Stimulated activated CD4-positive, alpha-beta T cell treated with anti-CD3 and anti-CD28 coated beads, TNF-alpha, amount 100 ng/mL, for 24 hours (primary cell): ENCODE measurements at regions not wholly inside any gene's neighbourhood (a gene's known extent, or its start where the extent isn't known, plus 50 kb on each side); places are given as distances from the start of the nearest gene placed in this dataset.

Experiments
- DNase-seq, 3 experiments: peaks; one replicate each; pipeline ENCODE4 v3.0.0-alpha.2; 2020; ENCODE audit warnings: low read depth in 3 of 3

DNA sequence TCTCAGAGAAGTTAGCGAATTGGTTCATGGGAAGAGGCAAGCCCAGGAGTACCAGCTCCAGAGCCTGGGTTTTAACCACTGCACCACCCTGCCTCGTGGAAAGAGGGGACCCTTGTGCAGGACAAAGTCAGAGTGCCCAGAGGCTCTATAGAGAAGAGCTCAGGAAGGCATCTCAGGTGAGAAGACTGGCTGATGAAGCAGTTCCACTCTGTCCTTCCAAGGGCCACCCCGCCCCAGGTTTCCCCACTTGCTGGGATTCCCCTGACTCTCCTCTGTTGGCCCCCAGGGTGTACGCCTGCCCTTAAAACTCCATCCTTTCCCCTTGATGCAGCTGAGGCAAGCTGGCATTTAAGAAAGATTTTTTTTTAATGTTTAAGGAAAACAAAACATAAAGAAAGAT is 265.8 kb downstream of the BUD13 start:
- DNase-seq: no peak

- no peak for DNase-seq
These were observed 266.4 kb downstream of the BUD13 start for GRCh38 chr11:116506263-116506825.

DNA sequence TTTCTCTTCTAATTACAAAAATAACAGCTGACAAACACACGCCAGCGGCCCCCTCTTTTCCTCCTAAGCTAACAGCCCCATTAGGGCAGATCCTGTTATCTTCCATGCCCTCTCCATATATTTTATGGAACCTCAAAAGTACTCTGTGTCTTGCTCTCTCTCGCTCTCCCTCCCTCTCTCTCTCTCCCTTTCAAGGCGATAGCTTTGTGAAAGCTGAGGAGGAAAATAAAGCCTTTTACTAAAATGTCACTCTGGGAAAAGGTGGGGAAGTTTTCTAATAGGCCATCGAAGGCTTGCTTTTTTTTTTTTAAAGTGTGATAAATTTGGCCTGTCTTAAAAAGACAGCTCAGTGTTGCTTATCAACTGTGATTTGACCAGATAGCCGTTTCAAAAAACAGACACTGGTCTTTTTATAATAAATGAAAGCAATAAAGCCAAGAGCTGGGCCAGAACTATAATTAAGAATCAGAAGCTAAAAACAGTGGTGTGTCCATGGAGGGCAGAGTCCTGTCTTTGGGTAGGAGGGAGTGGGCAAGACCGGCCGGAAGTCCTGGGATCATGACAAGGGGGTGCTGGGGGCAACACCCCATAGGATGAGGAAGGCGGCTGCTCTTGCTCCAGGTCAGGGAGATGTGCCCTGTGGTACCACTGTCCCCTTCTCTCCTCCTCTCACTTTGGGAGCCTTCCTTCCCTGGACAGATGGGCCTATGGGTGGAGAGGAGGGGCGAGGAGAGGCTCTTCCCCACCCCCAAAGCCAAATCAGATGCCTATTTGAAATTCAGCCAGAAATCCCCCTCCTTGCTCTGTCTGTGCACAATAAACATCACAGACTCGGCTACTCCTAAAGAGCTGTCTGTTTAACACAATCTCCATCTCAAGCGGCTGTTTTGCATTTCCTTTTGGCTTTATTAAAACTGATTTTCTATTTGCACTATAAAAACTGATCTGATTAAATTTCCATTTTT is 267.2 kb downstream of the BUD13 start:
- DNase-seq: no peak

DNA sequence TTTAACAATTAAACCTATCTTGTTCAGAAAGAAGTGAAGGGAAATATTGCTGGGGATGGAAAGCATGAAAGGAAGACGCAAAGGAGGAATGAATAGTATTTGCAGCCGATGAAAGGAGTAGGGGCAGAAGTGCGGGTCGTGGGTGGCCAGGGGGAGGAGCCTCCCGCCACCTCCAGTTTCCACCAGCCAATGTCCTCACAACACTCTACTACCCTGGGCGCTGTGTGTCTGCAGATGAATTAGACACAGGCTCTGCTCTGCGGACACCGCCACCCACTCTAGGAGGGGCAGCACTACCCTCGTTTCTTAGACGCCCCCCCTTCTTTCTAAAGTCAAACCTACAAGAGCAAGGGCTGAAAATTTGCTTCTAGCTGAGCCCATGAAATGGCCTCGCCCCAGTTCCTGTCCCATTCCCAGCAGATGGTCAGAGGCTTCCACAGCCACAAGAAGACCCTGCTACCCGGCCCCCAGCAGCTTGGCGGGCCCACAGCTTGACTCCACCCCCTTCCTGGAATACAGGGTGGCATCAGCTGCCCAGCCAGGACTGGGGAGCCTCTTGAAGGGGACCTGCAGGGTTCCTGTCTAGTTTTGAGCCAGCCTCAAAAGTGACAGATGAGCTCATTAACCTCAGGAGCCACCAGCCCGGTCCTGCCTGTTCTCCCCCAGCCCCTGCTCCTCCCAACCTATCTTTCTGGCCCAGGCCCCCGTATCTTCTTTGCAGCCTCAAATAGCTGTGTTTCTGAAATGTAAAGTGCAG is 268.1 kb downstream of the BUD13 start:
- no peak for DNase-seq

DNA sequence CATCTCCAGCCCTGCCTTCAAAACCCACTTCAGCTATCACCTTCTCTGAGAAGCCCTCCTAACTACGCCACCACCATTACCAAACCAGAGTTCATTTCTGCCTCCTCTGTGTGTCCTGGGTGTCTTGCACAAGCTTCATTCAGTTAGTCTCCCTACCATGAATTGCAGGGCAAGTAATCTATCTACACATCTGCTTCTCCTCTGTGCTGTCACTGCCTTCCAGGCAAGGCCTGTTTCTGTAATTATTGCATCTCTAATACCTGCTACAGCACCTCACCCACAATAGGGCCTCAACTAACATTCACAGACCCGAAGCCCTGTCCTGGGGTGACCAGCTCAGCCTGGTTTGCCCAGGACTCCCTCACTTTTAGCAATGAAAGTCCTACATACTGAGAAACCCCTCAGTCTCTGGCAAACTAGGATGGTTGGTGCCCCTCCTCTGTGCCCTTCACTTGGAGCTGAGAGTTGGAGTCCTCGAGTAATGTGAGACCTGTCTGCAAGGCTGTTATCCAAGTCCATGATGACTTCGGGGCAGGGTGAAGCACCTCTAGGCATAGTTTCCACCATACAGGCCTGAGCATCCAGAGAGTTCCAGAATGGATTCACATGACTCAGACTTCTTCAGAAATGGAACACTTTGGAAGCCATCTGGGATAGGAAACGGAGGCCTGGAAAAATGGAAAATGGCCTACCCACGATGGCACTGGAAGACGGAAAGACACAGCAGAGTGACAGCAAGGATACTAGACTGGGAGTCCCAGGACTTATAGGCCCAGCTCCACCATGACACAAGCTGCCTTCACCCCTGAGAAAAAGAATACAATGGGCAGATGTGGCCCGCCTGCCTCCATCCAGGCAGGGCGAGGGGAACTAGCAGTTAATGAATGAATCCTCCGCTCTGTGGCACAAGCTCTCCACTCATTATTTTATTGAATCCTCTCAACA is 269.3 kb downstream of the BUD13 start:
- no peak for DNase-seq

GRCh38 chr11:116502641-116503061 is 270.1 kb downstream of the BUD13 start:
- no peak for DNase-seq

DNA sequence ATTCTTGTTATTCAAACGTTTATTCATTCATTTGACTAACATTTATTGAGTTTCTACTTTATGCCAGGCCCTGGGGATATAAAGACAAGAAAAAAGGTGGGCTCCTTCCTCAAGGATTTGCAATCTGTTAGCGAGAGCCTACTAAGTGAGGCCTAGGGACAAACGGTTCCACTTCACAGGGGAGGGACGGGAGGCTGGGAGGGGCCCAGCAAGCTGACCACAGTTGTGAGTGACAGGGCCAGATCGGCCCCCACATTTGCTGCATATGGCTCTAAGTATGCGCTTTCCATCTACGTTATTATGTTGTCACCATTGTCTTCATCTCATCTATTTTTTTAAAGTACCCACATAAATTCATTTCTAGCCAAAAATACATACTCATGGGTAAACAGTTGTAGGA is 271.1 kb downstream of the BUD13 start:
- no peak for DNase-seq

- DNase-seq: no peak
These were observed 271.7 kb downstream of the BUD13 start for GRCh38 chr11:116500947-116501602.

- DNase-seq: no peak
These were observed 272.5 kb downstream of the BUD13 start for GRCh38 chr11:116500026-116500946.

DNA sequence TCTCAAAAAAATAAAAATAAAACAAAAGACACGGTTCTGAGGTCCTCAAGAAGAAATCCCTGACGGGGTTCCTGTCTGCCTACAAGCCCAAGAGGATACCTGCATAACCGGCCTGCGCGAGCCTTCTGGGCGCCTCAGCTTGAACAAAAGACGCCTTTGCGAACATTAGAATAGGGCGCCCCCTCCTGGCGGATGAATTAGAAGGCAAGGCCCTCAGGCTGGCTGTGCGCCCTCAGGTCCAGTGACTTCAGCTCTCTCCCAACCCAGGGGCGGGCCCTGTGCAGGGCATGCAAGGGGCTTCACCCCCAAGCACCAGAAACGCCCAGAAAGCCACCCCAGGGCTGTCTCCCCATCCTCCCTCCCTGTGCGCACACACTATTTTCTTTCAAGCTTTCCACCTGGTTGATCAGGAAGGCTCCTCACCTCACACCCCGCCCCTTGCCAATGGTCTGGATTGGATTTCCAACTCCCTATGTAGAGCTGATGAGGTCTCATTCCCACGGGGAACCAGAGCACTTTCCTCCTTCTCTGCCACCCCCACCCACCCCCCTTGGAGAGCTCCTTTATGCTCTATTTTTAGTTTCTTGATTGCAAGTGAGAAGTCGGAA is 273.3 kb downstream of the BUD13 start:
- peak; percentile 8 to 67 (median 12) for DNase-seq

DNA sequence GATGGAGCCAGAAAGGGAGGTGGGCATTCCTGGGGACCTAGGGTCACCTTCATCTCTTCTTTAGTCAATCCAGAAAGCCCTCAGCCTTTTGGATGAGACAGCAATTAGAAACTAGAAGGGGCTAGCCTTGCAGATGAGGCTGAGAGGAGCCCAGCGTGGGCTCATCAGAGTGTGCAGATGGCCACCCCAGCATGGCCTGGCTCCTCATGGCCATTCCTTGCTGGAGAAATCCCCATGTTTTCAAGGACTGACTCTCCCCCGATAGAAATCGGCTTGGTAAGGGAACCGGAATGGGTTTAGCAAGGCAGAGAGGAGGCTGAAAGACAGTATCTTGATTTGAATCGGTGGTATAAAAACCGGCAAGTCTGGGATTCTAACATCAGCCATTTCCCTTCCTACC is 274.6 kb downstream of the BUD13 start:
- no peak for DNase-seq

GRCh38 chr11:116492600-116492999 is 280.2 kb downstream of the BUD13 start:
- no peak for DNase-seq

DNA sequence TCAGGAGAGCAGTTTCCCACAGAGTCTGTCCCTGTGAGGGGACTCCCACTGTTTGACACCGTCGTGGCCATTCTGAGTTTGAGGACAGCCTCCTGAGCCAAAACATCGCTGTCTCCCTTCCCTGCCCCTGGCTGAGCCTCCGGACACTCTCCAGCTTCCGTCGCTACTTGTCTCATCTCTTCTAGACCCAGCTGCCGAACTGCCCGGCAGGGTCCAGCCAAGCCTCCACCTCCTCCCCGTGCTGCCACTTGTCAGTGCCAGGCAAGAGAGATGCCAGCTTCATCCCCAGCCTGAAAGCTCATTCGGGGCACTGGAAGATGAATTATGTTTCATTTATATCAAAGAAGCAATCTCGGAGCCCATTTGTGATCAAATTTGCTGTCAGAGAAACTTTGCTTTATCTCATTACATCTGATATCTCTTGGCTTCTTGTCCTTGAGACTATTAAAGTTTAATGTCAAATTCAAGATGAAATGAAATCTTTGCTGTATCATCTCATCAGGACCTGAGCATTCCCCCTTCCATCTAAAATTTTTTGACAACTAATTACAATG is 283.9 kb downstream of the BUD13 start:
- no peak for DNase-seq

GRCh38 chr11:116485425-116485824 is 287.4 kb downstream of the BUD13 start:
- no peak for DNase-seq

- DNase-seq: no peak
These were observed 290.1 kb downstream of the BUD13 start for GRCh38 chr11:116482716-116483115.

DNA sequence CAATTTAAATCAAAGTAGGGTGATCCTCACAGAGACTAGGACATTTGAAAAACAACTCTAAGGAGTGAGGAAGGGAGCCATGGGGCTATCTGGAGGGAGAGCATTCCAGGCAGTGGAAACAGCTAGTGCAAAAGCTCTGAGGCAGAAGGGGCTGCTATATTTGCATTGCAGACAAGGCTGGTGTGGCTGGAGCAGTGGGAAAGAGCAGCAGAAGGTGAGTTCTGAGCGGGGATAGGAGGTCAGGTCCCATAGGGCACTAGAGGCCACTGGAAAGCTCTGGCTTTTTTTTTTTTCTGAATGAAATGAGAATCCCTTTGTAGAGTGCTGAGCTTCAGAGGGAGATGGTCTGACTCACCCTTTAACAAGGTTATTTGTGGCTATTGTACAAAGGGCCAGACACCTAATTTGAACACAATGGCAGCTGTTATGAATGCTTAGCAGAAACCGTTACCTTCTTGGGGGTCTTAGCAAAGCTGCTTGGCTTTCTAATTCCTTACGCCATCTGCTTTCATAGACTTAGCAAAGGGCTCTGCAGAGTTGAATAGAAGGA is 291.6 kb downstream of the BUD13 start:
- no peak for DNase-seq

- no peak for DNase-seq
These were observed 293.8 kb downstream of the BUD13 start for GRCh38 chr11:116478669-116479668.
